H9 (cell line): ENCODE measurements at regions not wholly inside any gene's neighbourhood (a gene's known extent, or its start where the extent isn't known, plus 50 kb on each side); places are given as distances from the start of the nearest gene placed in this dataset.

Experiments
- DNase-seq: peaks from one replicate; pipeline ENCODE4 v3.0.0-alpha.2; 2017
- H2AFZ ChIP-seq: one replicate; pipeline ENCODE4 v1.6.1; 2013; ENCODE audit warnings: mild to moderate bottlenecking, low read length, control low read depth, moderate library complexity
- H2AK5ac ChIP-seq: 2 replicates; pipeline ENCODE4 v1.6.1; 2013; ENCODE audit warnings: low read length, control low read depth, mixed read lengths; ENCODE audit not compliant: insufficient read length
- H2BK120ac ChIP-seq: one replicate; pipeline ENCODE4 v1.6.1; 2013; ENCODE audit warnings: low read depth, mild to moderate bottlenecking, low read length, control low read depth, inconsistent platforms; ENCODE audit not compliant: poor library complexity, severe bottlenecking
- H2BK12ac ChIP-seq: 2 replicates; pipeline ENCODE4 v1.6.1; 2013; ENCODE audit warnings: low read length, control low read depth, mixed read lengths, low read depth; ENCODE audit not compliant: insufficient read length
- H2BK15ac ChIP-seq: 2 replicates; pipeline ENCODE4 v1.6.1; 2013; ENCODE audit warnings: low read depth, low read length, control low read depth
- H2BK20ac ChIP-seq: one replicate; pipeline ENCODE4 v1.6.1; 2013; ENCODE audit warnings: low read depth, mild to moderate bottlenecking, low read length, control low read depth, inconsistent platforms; ENCODE audit not compliant: poor library complexity, severe bottlenecking
- H2BK5ac ChIP-seq: 2 replicates; pipeline ENCODE4 v1.6.1; 2013; ENCODE audit warnings: low read length, control low read depth, mixed read lengths; ENCODE audit not compliant: insufficient read length
- H3K14ac ChIP-seq: 2 replicates; pipeline ENCODE4 v1.6.1; 2013; ENCODE audit warnings: low read length, control low read depth; ENCODE audit not compliant: insufficient read depth
- H3K18ac ChIP-seq: 2 replicates; pipeline ENCODE4 v1.6.1; 2013; ENCODE audit warnings: low read depth, mild to moderate bottlenecking, mixed read lengths, low read length, control low read depth; ENCODE audit not compliant: insufficient read length
- H3K23ac ChIP-seq: 2 replicates; pipeline ENCODE4 v1.6.1; 2013; ENCODE audit warnings: low read length, control low read depth, mixed read lengths, low read depth; ENCODE audit not compliant: insufficient read length
- H3K23me2 ChIP-seq: 2 replicates; pipeline ENCODE4 v1.6.1; 2013; ENCODE audit warnings: low read depth, mild to moderate bottlenecking, mixed read lengths, low read length, control low read depth; ENCODE audit not compliant: insufficient read length, poor library complexity, severe bottlenecking
- H3K27ac ChIP-seq: 2 replicates; pipeline ENCODE4 v1.5.1; 2013; ENCODE audit warnings: low read length, control low read depth, mixed read lengths, low read depth; ENCODE audit not compliant: insufficient read length
- H3K27me3 ChIP-seq: 2 replicates; pipeline ENCODE4 v1.6.1; 2013; ENCODE audit warnings: low read length, control low read depth, inconsistent platforms; ENCODE audit not compliant: insufficient read depth
- H3K4ac ChIP-seq: 2 replicates; pipeline ENCODE4 v1.6.1; 2013; ENCODE audit warnings: low read depth, mild to moderate bottlenecking, control low read depth, inconsistent platforms, low read length, moderate library complexity
- H3K4me1 ChIP-seq: 2 replicates; pipeline ENCODE4 v1.6.1; 2013; ENCODE audit warnings: low read length, control low read depth, inconsistent platforms; ENCODE audit not compliant: insufficient read depth
- H3K4me2 ChIP-seq: 2 replicates; pipeline ENCODE4 v1.6.1; 2013; ENCODE audit warnings: low read length, control low read depth, mixed read lengths; ENCODE audit not compliant: insufficient read length, insufficient read depth
- H3K56ac ChIP-seq: 2 replicates; pipeline ENCODE4 v1.6.1; 2013; ENCODE audit warnings: low read depth, mild to moderate bottlenecking, mixed read lengths, low read length, control low read depth; ENCODE audit not compliant: insufficient read length
- H3K79me1 ChIP-seq: 2 replicates; pipeline ENCODE4 v1.6.1; 2013; ENCODE audit warnings: low read depth, mild to moderate bottlenecking, moderate library complexity, low read length, control low read depth, inconsistent platforms; ENCODE audit not compliant: insufficient read depth, poor library complexity, severe bottlenecking
- H3K79me2 ChIP-seq: 2 replicates; pipeline ENCODE4 v1.6.1; 2013; ENCODE audit warnings: low read length, control low read depth, inconsistent platforms; ENCODE audit not compliant: insufficient read depth
- H3K9ac ChIP-seq: 2 replicates; pipeline ENCODE4 v1.6.1; 2013; ENCODE audit warnings: low read length, control low read depth, mixed read lengths; ENCODE audit not compliant: insufficient read length; ENCODE audit errors: extremely low read depth
- H3K9me3 ChIP-seq: one replicate; pipeline ENCODE4 v1.6.1; 2013; ENCODE audit warnings: low read depth, low read length, inconsistent platforms; ENCODE audit not compliant: control insufficient read depth
- H3T11ph ChIP-seq: one replicate; pipeline ENCODE4 v1.6.1; 2013; ENCODE audit warnings: mild to moderate bottlenecking, low read length, control low read depth, inconsistent platforms
- H4K20me1 ChIP-seq: one replicate; pipeline ENCODE4 v1.6.1; 2013; ENCODE audit not compliant: control insufficient read depth, insufficient read length, insufficient read depth
- H4K5ac ChIP-seq: 2 replicates; pipeline ENCODE4 v1.6.1; 2013; ENCODE audit warnings: low read depth, mild to moderate bottlenecking, mixed read lengths, low read length, control low read depth; ENCODE audit not compliant: insufficient read length
- H4K8ac ChIP-seq: replicated peaks from 2 replicates; pipeline ENCODE4 v1.6.1; 2013; ENCODE audit warnings: low read length, control low read depth, mixed read lengths, low read depth; ENCODE audit not compliant: insufficient read length
- H4K91ac ChIP-seq: 2 replicates; pipeline ENCODE4 v1.6.1; 2013; ENCODE audit warnings: low read depth, mild to moderate bottlenecking, moderate library complexity, mixed read lengths, low read length, control low read depth; ENCODE audit not compliant: insufficient read length
- H3K27ac Mint-ChIP-seq, 3 experiments: 2 replicates in 2 of 3; 3 replicates in 1 of 3; pipeline ENCODE4 v1.8.0; 2020 to 2021; ENCODE audit warnings: mixed read lengths in 3 of 3, mild to moderate bottlenecking in 1 of 3, moderate library complexity in 1 of 3
- H3K27me3 Mint-ChIP-seq: 2 replicates; pipeline ENCODE4 v1.8.0; 2021; ENCODE audit warnings: low read depth, mild to moderate bottlenecking, moderate library complexity, mixed read lengths
- H3K36me3 Mint-ChIP-seq, 3 experiments: 2 replicates in 2 of 3; 3 replicates in 1 of 3; pipeline ENCODE4 v1.8.0; 2020 to 2021; ENCODE audit warnings: low read depth in 3 of 3, mixed read lengths in 3 of 3; ENCODE audit not compliant: insufficient read depth in 1 of 3
- H3K4me1 Mint-ChIP-seq, 2 experiments: 2 replicates each; pipeline ENCODE4 v1.8.0; 2020; ENCODE audit warnings: mixed read lengths in 2 of 2
- H3K4me3 Mint-ChIP-seq, 2 experiments: 2 replicates in 1 of 2; 3 replicates in 1 of 2; pipeline ENCODE4 v1.8.0; 2020 to 2021; ENCODE audit warnings: mild to moderate bottlenecking in 2 of 2, mixed read lengths in 2 of 2, moderate library complexity in 1 of 2
- H3K9me3 Mint-ChIP-seq, 2 experiments: 2 replicates in 1 of 2; 3 replicates in 1 of 2; pipeline ENCODE4 v1.8.0; 2020; ENCODE audit warnings: mild to moderate bottlenecking in 2 of 2, mixed read lengths in 2 of 2, moderate library complexity in 1 of 2
- CTCF ChIP-seq: fragments of 200-600 bp; sonication (generic); conservative IDR thresholded peaks from 3 replicates; pipeline ENCODE4 v1.8.0; 2021; ENCODE audit warnings: antibody characterized with exemption, mild to moderate bottlenecking
- WGBS: extraction: QIAGEN DNeasy Blood & Tissue Kit; methylation state at CpG from one replicate; pipeline ENCODE4 v1.1.7; 2013; ENCODE audit warnings: missing lambda C conversion rate, low lambda C conversion rate, mixed read lengths; ENCODE audit not compliant: insufficient read length; ENCODE audit errors: extremely low coverage; 5-methylcytosine and 5-hydroxymethylcytosine counted together

GRCh38 chr9:96020300-96020791 is 144.9 kb downstream of the ERCC6L2 start:
- Histone ChIP-seq H3K23me2 (peaks cover 19% of the 10 kb centered on the region), H3K27ac (no peak overlapping the region), H2BK20ac (no peak overlapping the region), H2BK120ac (no peak overlapping the region), H3K9ac (no peak overlapping the region), H3K79me1 (no peaks in the 10 kb centered on the region), H3K23ac (no peak overlapping the region), H4K5ac (no peak overlapping the region), H3K56ac (no peak overlapping the region), H3K14ac (no peak overlapping the region), H2BK15ac (no peak overlapping the region), H3T11ph (no peak overlapping the region), H3K18ac (no peak overlapping the region), H3K4me2 (peak overlapping the region; percentile 72), H2AK5ac (no peak overlapping the region), H4K91ac (no peak overlapping the region), H3K79me2 (no peaks in the 10 kb centered on the region), H3K4me1 (no peaks in the 10 kb centered on the region; the same call in 1 of the 2 replicates), H3K9me3 (no peaks in the 10 kb centered on the region), H4K20me1 (no peaks in the 10 kb centered on the region), H2BK5ac (no peak overlapping the region), H4K8ac (no peak overlapping the region), H2AFZ (no peak overlapping the region), H3K4ac (no peak overlapping the region), H3K27me3 (peaks cover 41% of the 10 kb centered on the region; the same call in 1 of the 2 replicates), H2BK12ac (no peak overlapping the region)
- WGBS: no CpG with 5 or more reads among the region's 13 CpGs
- Mint-ChIP-seq H3K4me1 (peaks cover 14 to 22% of the 10 kb centered on the region in 2 experiments), H3K4me3 (peak overlapping the region; percentile 59 to 81), H3K36me3 (no peaks in the 10 kb centered on the region; a peak in 1 of 7 replicates), H3K27ac (no peak overlapping the region), H3K27me3 (peaks cover 69% of the 10 kb centered on the region), H3K9me3 (no peaks in the 10 kb centered on the region; a peak in 1 of 5 replicates)
- DNase-seq: no peak
- TF ChIP-seq CTCF: no peak
